DND-41 (cell line): ENCODE measurements at regions not wholly inside any gene's neighbourhood (a gene's known extent, or its start where the extent isn't known, plus 50 kb on each side); places are given as distances from the start of the nearest gene placed in this dataset.

Source experiments
- ATAC-seq: fragments of 200-7000 bp; cut with Tn5 transposase; 3 replicates; pipeline ENCODE4 v1.9.1; 2021; ENCODE audit warnings: low read depth; ENCODE audit not compliant: insufficient read depth
- DNase-seq: peaks from one replicate; pipeline ENCODE4 v3.0.0-alpha.2; 2020
- H2AFZ ChIP-seq: 2 replicates; pipeline ENCODE4 v1.6.0; 2012; ENCODE audit warnings: low read depth, low read length
- H3K27ac ChIP-seq: 2 replicates; pipeline ENCODE4 v1.5.1; 2012; ENCODE audit warnings: low read length, inconsistent platforms
- H3K27me3 ChIP-seq: fragments of 200-600 bp; sonication (generic); 2 replicates; pipeline ENCODE4 v1.6.0; 2012; ENCODE audit warnings: low read length, mild to moderate bottlenecking, inconsistent platforms; ENCODE audit not compliant: insufficient read depth, poor library complexity
- H3K36me3 ChIP-seq: 2 replicates; pipeline ENCODE4 v1.5.1; 2012; ENCODE audit warnings: low read length, inconsistent platforms; ENCODE audit not compliant: insufficient read depth
- H3K4me1 ChIP-seq: 2 replicates; pipeline ENCODE4 v1.5.1; 2012; ENCODE audit warnings: mild to moderate bottlenecking, low read length; ENCODE audit not compliant: insufficient read depth
- H3K4me2 ChIP-seq: 2 replicates; pipeline ENCODE4 v1.6.0; 2012; ENCODE audit warnings: mild to moderate bottlenecking, moderate library complexity, low read length, inconsistent platforms; ENCODE audit not compliant: insufficient read depth
- H3K4me3 ChIP-seq, 2 experiments: fragments of 200-600 bp in 1 of 2; shearing (Covaris generic) in 1 of 2; 2 replicates each; pipeline ENCODE4 v1.5.1; 2012 to 2016; ENCODE audit warnings: inconsistent platforms in 2 of 2, low read length in 2 of 2, mild to moderate bottlenecking in 2 of 2, low read depth in 1 of 2, moderate library complexity in 1 of 2
- H3K79me2 ChIP-seq: 2 replicates; pipeline ENCODE4 v1.6.0; 2012; ENCODE audit warnings: low read length, inconsistent platforms; ENCODE audit not compliant: insufficient read depth
- H3K9ac ChIP-seq: 2 replicates; pipeline ENCODE4 v1.6.0; 2012; ENCODE audit warnings: low read depth, mild to moderate bottlenecking, inconsistent platforms, low read length, moderate library complexity
- H3K9me3 ChIP-seq: 2 replicates; pipeline ENCODE4 v1.5.1; 2012; ENCODE audit warnings: low read length, moderate library complexity, mild to moderate bottlenecking, inconsistent platforms; ENCODE audit not compliant: insufficient read depth, severe bottlenecking
- H4K20me1 ChIP-seq: 2 replicates; pipeline ENCODE4 v1.6.0; 2012; ENCODE audit warnings: low read length; ENCODE audit not compliant: insufficient read depth
- CTCF ChIP-seq: IDR thresholded peaks from 2 replicates; pipeline ENCODE4 v1.5.1; 2012; ENCODE audit warnings: borderline replicate concordance, low read length, moderate library complexity, mild to moderate bottlenecking; ENCODE audit not compliant: poor library complexity, severe bottlenecking; ENCODE audit errors: extremely low read depth
- EZH2 ChIP-seq: IDR thresholded peaks from 3 replicates; pipeline ENCODE4 v1.6.1; 2012; ENCODE audit warnings: borderline replicate concordance, low read depth, mild to moderate bottlenecking, moderate library complexity, low read length, inconsistent platforms; ENCODE audit not compliant: severe bottlenecking

- no peak overlapping the region for H3K4me2 ChIP-seq
- H3K36me3 ChIP-seq, result no peaks in the 10 kb centered on the region
- no peak overlapping the region for H3K9ac ChIP-seq
- no peak overlapping the region for H3K27ac ChIP-seq
- H3K4me1 ChIP-seq, result no peaks in the 10 kb centered on the region
- H2AFZ ChIP-seq, result no peak overlapping the region
- ATAC-seq, result no peak
- H3K4me3 ChIP-seq, result no peak overlapping the region
- H4K20me1 ChIP-seq, result no peaks in the 10 kb centered on the region
- no peaks in the 10 kb centered on the region for H3K27me3 ChIP-seq
- no peaks in the 10 kb centered on the region for H3K79me2 ChIP-seq
- no peaks in the 10 kb centered on the region for H3K9me3 ChIP-seq
- TF ChIP-seq CTCF (no peak), EZH2 (no peak)
- DNase-seq, result no peak
Observed at GRCh38 chr5:163759000-163759704, 253.7 kb downstream of the MAT2B start.

GRCh38 chr5:163760498-163760897 is 255.1 kb downstream of the MAT2B start:
- Histone ChIP-seq H4K20me1 (no peaks in the 10 kb centered on the region), H3K4me2 (no peak overlapping the region), H3K27ac (no peak overlapping the region), H3K36me3 (no peaks in the 10 kb centered on the region), H3K9me3 (no peaks in the 10 kb centered on the region), H3K4me3 (no peak overlapping the region), H3K79me2 (no peaks in the 10 kb centered on the region), H3K4me1 (no peaks in the 10 kb centered on the region), H3K27me3 (no peaks in the 10 kb centered on the region), H3K9ac (no peak overlapping the region), H2AFZ (no peak overlapping the region)
- ATAC-seq (no peak), DNase-seq (no peak)
- TF ChIP-seq EZH2, result no peak
- TF ChIP-seq CTCF, result no peak

GRCh38 chr5:163766936-163767670 is 261.7 kb downstream of the MAT2B start:
- H4K20me1 ChIP-seq, result no peaks in the 10 kb centered on the region
- no peak overlapping the region for H3K27ac ChIP-seq
- H3K36me3 ChIP-seq, result no peaks in the 10 kb centered on the region
- TF ChIP-seq EZH2, result no peak
- TF ChIP-seq CTCF, result no peak
- no peak overlapping the region for H3K4me2 ChIP-seq
- no peak overlapping the region for H3K4me3 ChIP-seq
- no peaks in the 10 kb centered on the region for H3K27me3 ChIP-seq
- no peak for ATAC-seq
- H3K79me2 ChIP-seq, result no peaks in the 10 kb centered on the region
- no peak for DNase-seq
- H2AFZ ChIP-seq, result no peak overlapping the region
- no peaks in the 10 kb centered on the region for H3K4me1 ChIP-seq
- H3K9ac ChIP-seq, result no peak overlapping the region
- H3K9me3 ChIP-seq, result no peaks in the 10 kb centered on the region
